K562 (cell line): ENCODE measurements at regions not wholly inside any gene's neighbourhood (a gene's known extent, or its start where the extent isn't known, plus 50 kb on each side); places are given as distances from the start of the nearest gene placed in this dataset.

Source experiments
- CTCF ChIP-seq, 3 experiments: IDR thresholded peaks in 2 of 3; conservative IDR thresholded peaks in 1 of 3; 2 replicates each; pipeline ENCODE4 v1.5.1; 2011 to 2012; ENCODE audit warnings: low read length in 3 of 3, mild to moderate bottlenecking in 3 of 3, control low read depth in 2 of 3, improper control_type of control experiment in 1 of 3, inconsistent platforms in 1 of 3, low read depth in 1 of 3, mixed read lengths in 1 of 3, moderate library complexity in 1 of 3; ENCODE audit not compliant: insufficient read depth in 2 of 3
- GTF2A2 ChIP-seq: IDR thresholded peaks from 2 replicates; pipeline ENCODE4 v1.6.1; 2016; ENCODE audit warnings: mild to moderate bottlenecking, missing genetic modification characterization, missing compliant biosample characterization
- HINFP ChIP-seq: fragments of 450-650 bp; conservative IDR thresholded peaks from 2 replicates; pipeline ENCODE4 v1.6.1; 2016; ENCODE audit warnings: missing genetic modification characterization, low read depth, mild to moderate bottlenecking, control low read depth, missing compliant biosample characterization
- MAFF ChIP-seq: IDR thresholded peaks from 2 replicates; pipeline ENCODE4 v1.6.1; 2012; ENCODE audit warnings: low read length, improper control_type of control experiment
- NFXL1 ChIP-seq: fragments of 450-650 bp; formaldehyde crosslinking; IDR thresholded peaks from 2 replicates; pipeline ENCODE4 v1.4.0; 2021; ENCODE audit warnings: mild to moderate bottlenecking
- TRIM28 ChIP-seq: fragments of 450-650 bp; IDR thresholded peaks from 2 replicates; pipeline ENCODE4 v1.6.1; 2017
- XRCC4 ChIP-seq: IDR thresholded peaks from one replicate; pipeline ENCODE4 v1.6.1; 2011; ENCODE audit not compliant: insufficient read depth, insufficient read length; ENCODE audit errors: extremely low read depth
- ZNF184 ChIP-seq: sonication (generic); formaldehyde crosslinking; IDR thresholded peaks from 2 replicates; pipeline ENCODE4 v1.5.0; 2020; ENCODE audit warnings: missing genetic modification reagents

GRCh38 chr9:16925426-16925825, 55.0 kb upstream of the BNC2 start:
- TF ChIP-seq MAFF, result no peak
- no peak for TF ChIP-seq CTCF (IDR thresholded peaks at IDR 0.05 in 2 of 3, conservative IDR thresholded peaks at IDR 0.05 in 1 of 3; ENCODE audit: insufficient read depth in 2 of 3, low read depth in 1 of 3, low read length in 3 of 3)
- no peak for TF ChIP-seq TRIM28
- no peak for TF ChIP-seq HINFP (tag)
- no peak for TF ChIP-seq XRCC4
- TF ChIP-seq GTF2A2 (tag), result no peak
- no peak for TF ChIP-seq ZNF184 (CRISPR knock-in tag)
- no peak for TF ChIP-seq NFXL1 (CRISPR knock-in tag)
